GM10248 (cell line): ENCODE measurements at regions not wholly inside any gene's neighbourhood (a gene's known extent, or its start where the extent isn't known, plus 50 kb on each side); places are given as distances from the start of the nearest gene placed in this dataset.

ENCODE experiments used
- CTCF ChIA-PET: fragments of 300-600 bp; sonication (Branson Sonifier 250); formaldehyde crosslinking; extraction: SDS; loops from one replicate; lab custom pipeline; 2021; ENCODE audit warnings: antibody characterized with exemption; lab: Yijun Ruan, JAX
- POLR2A ChIA-PET: fragments of 350-650 bp; sonication (Branson Sonifier 250); formaldehyde crosslinking; extraction: SDS; loops from one replicate; lab custom pipeline; 2020; ENCODE audit warnings: antibody characterized with exemption; lab: Yijun Ruan, JAX
- DNase-seq: peaks from one replicate; pipeline ENCODE4 v3.0.0; 2012; ENCODE audit errors: extremely low spot score
- TF ChIP-seq, protein P1 (sequence below): IDR thresholded peaks from 2 replicates; pipeline ENCODE4 v1.5.1; 2012; ENCODE audit warnings: mild to moderate bottlenecking, low read depth; ENCODE audit errors: extremely low read depth, missing control alignments, control extremely low read depth

DNA sequence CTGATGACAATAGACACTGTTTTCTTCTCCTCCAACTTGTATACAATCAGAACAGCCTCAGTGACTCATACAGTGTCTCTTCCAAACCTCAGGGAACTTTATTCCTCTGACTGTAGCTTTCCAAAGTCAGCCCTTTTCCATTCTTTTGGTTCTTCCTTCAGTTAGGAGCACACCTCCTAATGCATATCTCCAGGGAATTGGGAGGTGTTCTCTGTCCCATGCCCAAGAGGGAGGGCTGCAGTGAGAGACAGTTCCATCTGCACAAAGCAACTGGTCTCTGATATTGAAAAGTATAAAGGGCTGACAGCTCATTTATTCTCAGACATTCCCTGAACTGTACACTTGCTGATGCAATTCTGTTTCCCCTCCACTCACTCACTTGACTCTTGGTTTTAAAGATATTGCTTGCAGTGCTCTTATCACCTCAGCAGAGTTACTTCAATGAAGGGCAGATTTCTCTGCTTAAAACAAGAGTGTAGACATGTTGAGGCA lies 337.8 kb upstream of the TBC1D5 start:
- TF ChIP-seq, protein P1, sequence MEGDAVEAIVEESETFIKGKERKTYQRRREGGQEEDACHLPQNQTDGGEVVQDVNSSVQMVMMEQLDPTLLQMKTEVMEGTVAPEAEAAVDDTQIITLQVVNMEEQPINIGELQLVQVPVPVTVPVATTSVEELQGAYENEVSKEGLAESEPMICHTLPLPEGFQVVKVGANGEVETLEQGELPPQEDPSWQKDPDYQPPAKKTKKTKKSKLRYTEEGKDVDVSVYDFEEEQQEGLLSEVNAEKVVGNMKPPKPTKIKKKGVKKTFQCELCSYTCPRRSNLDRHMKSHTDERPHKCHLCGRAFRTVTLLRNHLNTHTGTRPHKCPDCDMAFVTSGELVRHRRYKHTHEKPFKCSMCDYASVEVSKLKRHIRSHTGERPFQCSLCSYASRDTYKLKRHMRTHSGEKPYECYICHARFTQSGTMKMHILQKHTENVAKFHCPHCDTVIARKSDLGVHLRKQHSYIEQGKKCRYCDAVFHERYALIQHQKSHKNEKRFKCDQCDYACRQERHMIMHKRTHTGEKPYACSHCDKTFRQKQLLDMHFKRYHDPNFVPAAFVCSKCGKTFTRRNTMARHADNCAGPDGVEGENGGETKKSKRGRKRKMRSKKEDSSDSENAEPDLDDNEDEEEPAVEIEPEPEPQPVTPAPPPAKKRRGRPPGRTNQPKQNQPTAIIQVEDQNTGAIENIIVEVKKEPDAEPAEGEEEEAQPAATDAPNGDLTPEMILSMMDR, result no peak
- CTCF ChIA-PET, result no interaction called here
- POLR2A ChIA-PET, result no interaction called here
- no peak for DNase-seq

DNA sequence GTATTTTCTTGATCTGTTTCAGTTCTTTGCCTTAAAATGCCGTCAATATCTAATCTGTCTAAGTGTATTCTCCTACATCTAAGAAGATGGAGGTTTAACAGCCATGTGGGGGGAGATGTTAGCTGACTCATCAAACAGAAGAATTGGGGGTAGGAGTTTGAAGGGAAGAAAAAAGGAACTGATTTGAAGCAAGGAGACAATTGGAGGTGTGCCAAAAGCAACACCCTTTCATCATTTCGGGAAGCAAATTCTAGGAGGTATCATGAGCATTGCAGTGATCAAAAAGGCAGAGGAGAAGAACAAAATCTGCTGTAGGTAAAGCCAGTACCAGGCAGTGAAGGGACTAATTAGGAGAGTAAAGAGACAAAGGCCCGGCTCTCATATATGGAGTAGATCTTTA lies 337.3 kb upstream of the TBC1D5 start:
- POLR2A ChIA-PET, result no interaction called here
- TF ChIP-seq, protein P1, result no peak
- DNase-seq, result no peak
- CTCF ChIA-PET, result no interaction called here

DNA sequence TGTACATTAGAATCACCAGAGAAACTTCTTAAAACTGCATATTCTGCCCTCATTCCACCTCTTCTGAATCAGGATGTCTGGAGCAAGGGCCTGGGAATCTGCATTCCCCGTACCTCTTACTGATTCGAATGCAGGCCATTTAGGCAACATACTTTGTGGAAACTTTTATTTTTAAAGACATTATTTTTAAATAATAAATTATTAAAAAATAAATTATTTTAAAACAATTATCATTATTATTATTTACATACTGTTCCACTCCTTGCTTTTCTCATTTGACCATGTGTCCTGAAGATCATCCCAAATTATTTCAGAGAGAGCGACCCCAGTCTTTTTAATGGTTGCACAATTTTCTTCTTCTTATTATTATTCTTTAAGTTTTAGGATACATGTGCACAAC lies 336.6 kb upstream of the TBC1D5 start:
- POLR2A ChIA-PET, result no interaction called here
- TF ChIP-seq, protein P1, result no peak
- CTCF ChIA-PET, result no interaction called here
- no peak for DNase-seq

DNA sequence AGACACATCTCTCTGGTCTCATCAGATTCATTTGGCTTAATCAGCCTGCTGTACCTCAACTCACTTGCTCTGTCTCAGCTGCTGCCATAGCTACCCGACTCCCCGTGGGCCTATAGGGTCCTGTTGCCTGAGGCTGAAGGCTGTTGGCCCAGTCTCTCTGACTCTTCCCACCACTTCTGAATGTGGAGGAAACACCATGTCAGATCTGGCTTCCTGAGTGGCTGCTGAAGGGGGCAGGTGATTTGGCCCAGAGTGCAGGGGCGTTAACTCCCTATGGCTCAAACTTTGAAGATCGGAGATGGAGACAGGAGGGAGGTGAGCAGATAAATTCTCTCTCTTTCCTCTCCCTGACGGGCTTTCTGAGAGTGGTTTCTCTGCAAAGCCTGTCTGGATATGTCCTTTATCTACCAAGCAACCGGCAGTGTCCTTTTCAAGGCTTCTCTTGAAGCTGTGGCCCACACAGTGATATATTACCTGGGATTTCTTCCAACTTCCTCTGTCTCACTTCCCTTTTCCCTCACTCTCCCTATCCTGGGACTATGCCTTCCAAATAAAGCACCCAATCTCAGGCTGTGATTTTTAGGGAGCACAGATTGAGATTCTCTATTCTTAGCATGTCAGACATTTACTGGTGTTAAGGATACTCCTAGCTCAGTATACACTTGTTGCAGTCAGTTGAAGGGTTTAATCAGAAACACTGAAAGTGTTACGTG lies 334.9 kb upstream of the TBC1D5 start:
- TF ChIP-seq, protein P1, result no peak
- POLR2A ChIA-PET, result no interaction called here
- DNase-seq, result no peak
- CTCF ChIA-PET, result interaction anchor here (0.9 kb wide), 1 partner anchor 9 kb away, joined by 3 read pairs; no protein-coding TSS in a partner anchor

DNA sequence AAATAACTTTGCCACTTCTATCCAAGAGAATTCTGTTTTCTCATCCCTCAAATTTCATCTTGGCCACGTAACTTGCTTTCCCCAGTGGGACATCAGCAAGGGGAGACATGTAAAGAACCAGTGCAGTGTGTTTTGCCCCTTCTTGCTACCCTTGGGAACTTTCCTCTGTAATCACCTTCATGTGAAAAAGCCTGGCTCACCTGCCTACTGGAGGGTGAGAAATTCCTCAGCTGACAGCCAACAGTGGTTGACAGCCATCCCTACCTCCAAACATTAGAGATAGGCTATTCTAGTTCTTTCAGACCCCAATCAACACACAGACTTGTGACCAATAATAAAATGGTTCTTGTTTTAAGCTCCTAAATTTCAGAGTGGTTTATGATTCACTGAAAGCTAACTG lies 333.9 kb upstream of the TBC1D5 start:
- DNase-seq, result no peak
- TF ChIP-seq, protein P1, result no peak
- ChIA-PET POLR2A (no interaction called here), CTCF (interaction anchor here (0.9 kb wide), 1 partner anchor 8 kb away, joined by 3 read pairs; no protein-coding TSS in a partner anchor)

DNA sequence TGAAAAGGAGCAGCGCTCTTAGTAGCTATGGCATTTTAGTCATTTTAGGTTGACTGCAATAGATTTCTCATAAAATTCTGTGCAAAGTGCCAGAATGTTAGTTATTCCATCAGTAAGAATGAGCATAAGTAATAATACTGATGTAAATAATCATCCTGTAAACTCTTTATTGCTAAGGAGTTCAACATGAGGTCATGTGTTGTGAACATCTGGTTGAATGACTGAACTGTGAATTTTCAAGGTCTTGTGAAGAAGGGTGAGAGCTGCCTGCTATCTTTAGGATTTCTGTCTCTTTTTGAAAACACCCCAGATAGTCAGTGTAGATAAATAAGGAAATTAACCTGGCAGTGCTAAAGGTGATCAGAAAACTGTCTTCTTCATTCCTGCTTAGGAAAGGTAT lies 333.4 kb upstream of the TBC1D5 start:
- TF ChIP-seq, protein P1, result no peak
- CTCF ChIA-PET, result no interaction called here
- DNase-seq, result no peak
- POLR2A ChIA-PET, result no interaction called here
